ENCODE measurements at regions not wholly inside any gene's neighbourhood (a gene's known extent, or its start where the extent isn't known, plus 50 kb on each side); places are given as distances from the start of the nearest gene placed in this dataset.
A peak's percentile ranks its signal among the peaks of the same experiment; 100 is the strongest.

GRCh38 chr13:104900191-104900817 lies 1635.2 kb downstream of the EFNB2 start:
- Histone ChIP-seq H3K4me1 (no peaks in the 10 kb centered on the region), H3K4me3 (no peak overlapping the region), H3K36me3 (no peaks in the 10 kb centered on the region), H3K27me3 (no peaks in the 10 kb centered on the region), H3K9me3 (no peaks in the 10 kb centered on the region), H3K27ac (no peak overlapping the region)
- 36% methylated on average over 1 of the region's 1 CpG for WGBS (ENCODE audit: insufficient coverage, low coverage, low lambda C conversion rate, missing lambda C conversion rate)
- no peak for DNase-seq
- no peak for ATAC-seq
- peak in 2 of 4 donors; percentile 18 to 37 for TF ChIP-seq CTCF (IDR thresholded peaks at IDR 0.05)
- no peak for TF ChIP-seq POLR2A (IDR thresholded peaks at IDR 0.05)
- intact Hi-C loops (cut with DNase I), result no loop called here

GRCh38 chr13:104898484-104898883 lies 1637.0 kb downstream of the EFNB2 start:
- Histone ChIP-seq H3K27me3 (no peaks in the 10 kb centered on the region), H3K36me3 (no peaks in the 10 kb centered on the region), H3K27ac (no peak overlapping the region), H3K4me3 (no peak overlapping the region), H3K9me3 (no peaks in the 10 kb centered on the region), H3K4me1 (no peaks in the 10 kb centered on the region)
- WGBS (ENCODE audit: insufficient coverage, low coverage, low lambda C conversion rate, missing lambda C conversion rate), result 49% methylated on average over 3 of the region's 3 CpGs
- intact Hi-C loops (cut with DNase I), result no loop called here
- no peak for DNase-seq
- ATAC-seq, result no peak
- TF ChIP-seq POLR2A (IDR thresholded peaks at IDR 0.05) (no peak), CTCF (IDR thresholded peaks at IDR 0.05) (no peak)

GRCh38 chr13:104895521-104895920 lies 1639.9 kb downstream of the EFNB2 start:
- WGBS (ENCODE audit: insufficient coverage, low coverage, low lambda C conversion rate, missing lambda C conversion rate), result 46% methylated on average over 1 of the region's 1 CpG
- Histone ChIP-seq H3K27ac (no peak overlapping the region), H3K4me1 (no peaks in the 10 kb centered on the region), H3K27me3 (no peaks in the 10 kb centered on the region), H3K4me3 (no peak overlapping the region), H3K36me3 (no peaks in the 10 kb centered on the region), H3K9me3 (no peaks in the 10 kb centered on the region)
- ATAC-seq (no peak), DNase-seq (no peak)
- intact Hi-C loops (cut with DNase I), result no loop called here
- TF ChIP-seq POLR2A (IDR thresholded peaks at IDR 0.05), result no peak
- TF ChIP-seq CTCF (IDR thresholded peaks at IDR 0.05), result no peak

GRCh38 chr13:104875038-104875754 lies 1660.3 kb downstream of the EFNB2 start:
- no peaks in the 10 kb centered on the region for H3K36me3 ChIP-seq
- WGBS (ENCODE audit: insufficient coverage, low coverage, low lambda C conversion rate, missing lambda C conversion rate), result 47% methylated on average over 2 of the region's 2 CpGs
- TF ChIP-seq CTCF (IDR thresholded peaks at IDR 0.05), result no peak
- TF ChIP-seq POLR2A (IDR thresholded peaks at IDR 0.05), result no peak
- H3K27me3 ChIP-seq, result no peaks in the 10 kb centered on the region
- H3K27ac ChIP-seq, result no peak overlapping the region
- H3K9me3 ChIP-seq, result no peaks in the 10 kb centered on the region
- ATAC-seq, result no peak
- no peak overlapping the region for H3K4me3 ChIP-seq
- intact Hi-C loops (cut with DNase I), result no loop called here
- no peaks in the 10 kb centered on the region for H3K4me1 ChIP-seq
- DNase-seq, result no peak

Data from right lobe of liver (tissue), 6 donors.